Epidermal melanocyte (primary cell): ENCODE measurements at regions not wholly inside any gene's neighbourhood (a gene's known extent, or its start where the extent isn't known, plus 50 kb on each side); places are given as distances from the start of the nearest gene placed in this dataset.
"Not testable (repeated sequence)": the region's sequence is repeated elsewhere in the genome, so short reads cannot be mapped to it uniquely, and the experiment has no call there.

ENCODE experiments used
- DNase-seq: peaks from one replicate; pipeline ENCODE4 v3.0.0; 2011; ENCODE audit warnings: low spot score; ENCODE audit not compliant: insufficient read length

GRCh38 chr6:112976579-112976978, 629.4 kb downstream of the RFPL4B start:
- DNase-seq = not testable (repeated sequence)

- no peak for DNase-seq
These were observed 632.7 kb downstream of the RFPL4B start for GRCh38 chr6:112979830-112980229.

- DNase-seq = no peak
These were observed 633.5 kb downstream of the RFPL4B start for GRCh38 chr6:112980676-112981075.

GRCh38 chr6:112983713-112984261, 636.7 kb downstream of the RFPL4B start:
- DNase-seq = no peak

- no peak for DNase-seq
These were observed 637.8 kb downstream of the RFPL4B start for GRCh38 chr6:112984899-112985298.

- no peak for DNase-seq
These were observed 639.2 kb downstream of the RFPL4B start for GRCh38 chr6:112986321-112986720.

GRCh38 chr6:112988748-112989147, 641.6 kb downstream of the RFPL4B start:
- no peak for DNase-seq

- DNase-seq = no peak
These were observed 643.8 kb downstream of the RFPL4B start for GRCh38 chr6:112990971-112991370.

GRCh38 chr6:112991912-112992311, 644.8 kb downstream of the RFPL4B start:
- no peak for DNase-seq

- DNase-seq = no peak
These were observed 650.4 kb downstream of the RFPL4B start for GRCh38 chr6:112997421-112998085.

GRCh38 chr6:113004054-113004453, 656.9 kb downstream of the RFPL4B start:
- no peak for DNase-seq

GRCh38 chr6:113004470-113005270, 657.5 kb downstream of the RFPL4B start:
- DNase-seq = no peak

GRCh38 chr6:113006494-113006893, 659.4 kb downstream of the RFPL4B start:
- DNase-seq = no peak

GRCh38 chr6:113009682-113010081, 662.6 kb downstream of the RFPL4B start:
- no peak for DNase-seq

- DNase-seq = no peak
These were observed 663.3 kb downstream of the RFPL4B start for GRCh38 chr6:113010196-113010989.

- DNase-seq = no peak
These were observed 664.3 kb downstream of the RFPL4B start for GRCh38 chr6:113011389-113011788.

GRCh38 chr6:113011801-113012200, 664.7 kb downstream of the RFPL4B start:
- no peak for DNase-seq

GRCh38 chr6:113015249-113015648, 668.1 kb downstream of the RFPL4B start:
- DNase-seq = no peak

- DNase-seq = no peak
These were observed 670.2 kb downstream of the RFPL4B start for GRCh38 chr6:113017353-113017752.

GRCh38 chr6:113018351-113019151, 671.4 kb downstream of the RFPL4B start:
- no peak for DNase-seq

GRCh38 chr6:113019176-113019575, 672.0 kb downstream of the RFPL4B start:
- DNase-seq = no peak
